ACC112 (cell line): ENCODE measurements at regions not wholly inside any gene's neighbourhood (a gene's known extent, or its start where the extent isn't known, plus 50 kb on each side); places are given as distances from the start of the nearest gene placed in this dataset.

ENCODE experiments used
- H2AFZ ChIP-seq: fragments of 200-600 bp; sonication (generic); one replicate; pipeline ENCODE4 v1.6.0; 2017; ENCODE audit warnings: antibody characterized with exemption, low read length; ENCODE audit not compliant: unreplicated experiment
- H3K27ac ChIP-seq: fragments of 200-600 bp; sonication (generic); 2 replicates; pipeline ENCODE4 v1.5.1; 2014; ENCODE audit warnings: low read depth, mild to moderate bottlenecking, antibody characterized with exemption, low read length, moderate library complexity
- H3K27me3 ChIP-seq: fragments of 200-600 bp; sonication (generic); 2 replicates; pipeline ENCODE4 v1.6.1; 2014; ENCODE audit warnings: mild to moderate bottlenecking, antibody characterized with exemption, low read length, moderate library complexity, mixed read lengths; ENCODE audit not compliant: insufficient read depth
- H3K36me3 ChIP-seq: fragments of 200-600 bp; sonication (generic); 2 replicates; pipeline ENCODE4 v1.6.1; 2016; ENCODE audit warnings: mild to moderate bottlenecking, antibody characterized with exemption, low read length, moderate library complexity, mixed read lengths; ENCODE audit not compliant: insufficient read depth
- H3K4me1 ChIP-seq: fragments of 200-600 bp; sonication (generic); one replicate; pipeline ENCODE4 v1.6.1; 2016; ENCODE audit warnings: low read length, mixed read lengths; ENCODE audit not compliant: insufficient read depth, unreplicated experiment, control insufficient read depth
- H3K4me3 ChIP-seq: fragments of 200-600 bp; sonication (generic); 2 replicates; pipeline ENCODE4 v1.5.1; 2014; ENCODE audit warnings: mild to moderate bottlenecking, low read depth, low read length
- H3K79me2 ChIP-seq: fragments of 200-600 bp; sonication (generic); one replicate; pipeline ENCODE4 v1.6.0; 2016; ENCODE audit warnings: low read length; ENCODE audit not compliant: control insufficient read depth, unreplicated experiment, insufficient read depth

DNA sequence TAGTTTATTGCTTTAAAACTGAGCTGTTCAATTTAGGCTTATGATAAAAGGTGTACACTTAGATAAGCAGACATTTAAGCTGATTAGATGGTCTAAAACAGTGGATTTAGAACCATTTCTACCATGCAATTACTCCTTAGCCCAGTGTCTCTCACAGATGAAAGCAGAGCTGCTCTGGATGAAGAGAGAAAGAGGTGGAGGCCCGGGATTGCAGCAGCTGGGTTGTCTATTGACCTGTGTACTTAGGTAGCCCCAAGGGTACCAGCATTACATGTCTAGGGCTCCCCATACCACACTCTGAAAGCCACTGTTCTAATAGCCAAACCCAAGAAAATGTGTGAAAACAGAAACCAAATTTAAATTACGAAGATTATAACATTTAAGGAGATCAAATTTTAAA lies 86.0 kb upstream of the GIMD1 start:
- H2AFZ ChIP-seq: no peak overlapping the region
- H3K36me3 ChIP-seq: no peaks in the 10 kb centered on the region
- H3K27ac ChIP-seq: no peak overlapping the region
- H3K27me3 ChIP-seq: no peaks in the 10 kb centered on the region
- H3K4me3 ChIP-seq: no peak overlapping the region
- H3K4me1 ChIP-seq: no peaks in the 10 kb centered on the region
- H3K79me2 ChIP-seq: no peaks in the 10 kb centered on the region

- Histone ChIP-seq H3K79me2 (no peaks in the 10 kb centered on the region), H3K36me3 (no peaks in the 10 kb centered on the region), H3K27ac (no peak overlapping the region), H3K4me3 (no peak overlapping the region), H3K27me3 (no peaks in the 10 kb centered on the region), H2AFZ (no peak overlapping the region), H3K4me1 (no peaks in the 10 kb centered on the region)
These were observed 85.4 kb upstream of the GIMD1 start for GRCh38 chr4:106454021-106454420.

DNA sequence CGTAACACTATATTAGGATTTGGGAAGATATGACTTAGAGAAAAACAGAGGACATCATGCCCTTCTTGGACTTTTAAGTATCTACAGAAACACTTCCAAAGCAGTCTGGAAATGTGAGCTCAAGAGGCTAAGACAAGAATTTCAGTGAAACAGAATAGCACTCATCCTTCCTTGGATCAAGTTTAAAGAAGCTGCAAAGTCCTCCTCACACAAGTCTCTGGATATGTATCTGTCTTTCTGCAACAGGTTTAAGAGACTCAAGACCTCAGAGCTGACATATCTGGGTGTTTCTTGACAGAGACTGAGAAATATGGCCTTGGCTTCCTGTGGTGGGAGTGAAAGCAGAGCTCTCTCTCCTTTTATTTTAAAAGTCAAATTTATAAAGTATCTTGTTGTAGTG lies 82.5 kb upstream of the GIMD1 start:
- Histone ChIP-seq H3K4me1 (no peaks in the 10 kb centered on the region), H2AFZ (no peak overlapping the region), H3K27me3 (no peaks in the 10 kb centered on the region), H3K79me2 (no peaks in the 10 kb centered on the region), H3K4me3 (no peak overlapping the region), H3K27ac (no peak overlapping the region), H3K36me3 (no peaks in the 10 kb centered on the region)

DNA sequence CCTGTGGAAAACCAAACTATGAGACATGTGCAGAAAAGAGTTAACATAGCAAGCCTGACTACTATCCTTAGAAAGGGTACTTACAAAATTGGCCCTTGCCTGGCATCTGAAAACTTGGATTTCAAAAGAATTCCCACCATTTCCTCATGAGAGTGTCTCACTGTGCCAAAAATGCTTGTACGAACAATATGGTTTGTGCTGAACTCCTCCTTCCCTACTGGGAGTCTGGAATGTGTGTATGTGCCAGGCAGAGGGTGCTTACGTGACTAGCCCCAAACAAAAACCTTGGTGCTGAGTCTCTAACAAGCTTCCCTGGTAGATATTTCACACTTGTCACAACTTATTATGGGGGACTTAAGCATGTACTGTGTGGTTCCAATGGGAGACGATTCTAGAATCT lies 81.7 kb upstream of the GIMD1 start:
- H3K79me2 ChIP-seq: no peaks in the 10 kb centered on the region
- no peaks in the 10 kb centered on the region for H3K27me3 ChIP-seq
- no peaks in the 10 kb centered on the region for H3K4me1 ChIP-seq
- H3K4me3 ChIP-seq: no peak overlapping the region
- no peak overlapping the region for H3K27ac ChIP-seq
- no peaks in the 10 kb centered on the region for H3K36me3 ChIP-seq
- H2AFZ ChIP-seq: no peak overlapping the region

- no peak overlapping the region for H3K27ac ChIP-seq
- H3K4me1 ChIP-seq: peaks cover 7% of the 10 kb centered on the region
- no peaks in the 10 kb centered on the region for H3K27me3 ChIP-seq
- no peaks in the 10 kb centered on the region for H3K79me2 ChIP-seq
- peak overlapping the region; percentile 39 for H2AFZ ChIP-seq
- no peaks in the 10 kb centered on the region for H3K36me3 ChIP-seq
- H3K4me3 ChIP-seq: no peak overlapping the region
These were observed 76.0 kb upstream of the GIMD1 start for GRCh38 chr4:106444557-106444956.

DNA sequence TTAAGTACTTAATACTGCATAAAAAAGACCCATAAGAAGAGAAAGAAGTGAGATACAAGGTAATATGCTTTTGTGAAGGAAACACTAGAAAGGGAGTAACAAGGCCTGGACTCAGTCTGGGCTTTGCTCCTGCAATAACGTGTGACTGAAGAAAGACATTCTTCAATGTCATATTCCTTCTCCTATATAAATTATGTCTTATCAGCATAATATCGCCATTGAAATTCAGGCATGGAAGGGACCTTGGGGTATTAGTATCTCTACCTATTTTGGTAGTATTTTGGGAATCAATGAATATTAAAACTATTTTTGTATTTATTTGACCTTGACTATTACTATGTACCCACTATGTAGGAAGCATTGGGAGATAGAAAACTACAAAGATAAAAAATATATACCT lies 62.2 kb upstream of the GIMD1 start:
- Histone ChIP-seq H3K36me3 (no peaks in the 10 kb centered on the region), H2AFZ (no peak overlapping the region), H3K79me2 (no peaks in the 10 kb centered on the region), H3K4me1 (no peaks in the 10 kb centered on the region), H3K4me3 (no peak overlapping the region), H3K27ac (no peak overlapping the region), H3K27me3 (no peaks in the 10 kb centered on the region)

GRCh38 chr4:106429885-106430284 lies 61.3 kb upstream of the GIMD1 start:
- Histone ChIP-seq H3K4me3 (no peak overlapping the region), H3K79me2 (no peaks in the 10 kb centered on the region), H3K4me1 (no peaks in the 10 kb centered on the region), H3K27me3 (no peaks in the 10 kb centered on the region), H3K27ac (no peak overlapping the region), H3K36me3 (no peaks in the 10 kb centered on the region), H2AFZ (no peak overlapping the region)

GRCh38 chr4:106426069-106426468 lies 57.5 kb upstream of the GIMD1 start:
- Histone ChIP-seq H3K27ac (no peak overlapping the region), H3K27me3 (no peaks in the 10 kb centered on the region), H3K79me2 (no peaks in the 10 kb centered on the region), H3K4me3 (no peak overlapping the region), H3K36me3 (no peaks in the 10 kb centered on the region), H3K4me1 (peaks cover 21% of the 10 kb centered on the region), H2AFZ (no peak overlapping the region)

GRCh38 chr4:106425576-106425975 lies 57.0 kb upstream of the GIMD1 start:
- Histone ChIP-seq H3K4me3 (no peak overlapping the region), H3K27me3 (no peaks in the 10 kb centered on the region), H3K27ac (no peak overlapping the region), H3K4me1 (peaks cover 23% of the 10 kb centered on the region), H3K79me2 (no peaks in the 10 kb centered on the region), H2AFZ (no peak overlapping the region), H3K36me3 (no peaks in the 10 kb centered on the region)

GRCh38 chr4:106424426-106424825 lies 55.8 kb upstream of the GIMD1 start:
- H3K79me2 ChIP-seq: no peaks in the 10 kb centered on the region
- peaks cover 23% of the 10 kb centered on the region for H3K4me1 ChIP-seq
- H2AFZ ChIP-seq: no peak overlapping the region
- H3K4me3 ChIP-seq: no peak overlapping the region
- H3K27ac ChIP-seq: no peak overlapping the region
- H3K36me3 ChIP-seq: no peaks in the 10 kb centered on the region
- no peaks in the 10 kb centered on the region for H3K27me3 ChIP-seq

- no peak overlapping the region for H3K27ac ChIP-seq
- no peaks in the 10 kb centered on the region for H3K36me3 ChIP-seq
- H3K27me3 ChIP-seq: no peaks in the 10 kb centered on the region
- H2AFZ ChIP-seq: no peak overlapping the region
- no peaks in the 10 kb centered on the region for H3K79me2 ChIP-seq
- no peak overlapping the region for H3K4me3 ChIP-seq
- H3K4me1 ChIP-seq: peaks cover 23% of the 10 kb centered on the region
These were observed 55.2 kb upstream of the GIMD1 start for GRCh38 chr4:106423791-106424190.

GRCh38 chr4:106422766-106423165 lies 54.2 kb upstream of the GIMD1 start:
- no peaks in the 10 kb centered on the region for H3K36me3 ChIP-seq
- no peak overlapping the region for H3K4me3 ChIP-seq
- H3K4me1 ChIP-seq: peaks cover 23% of the 10 kb centered on the region
- H3K79me2 ChIP-seq: no peaks in the 10 kb centered on the region
- H3K27ac ChIP-seq: no peak overlapping the region
- no peaks in the 10 kb centered on the region for H3K27me3 ChIP-seq
- no peak overlapping the region for H2AFZ ChIP-seq
